ENCODE measurements at regions not wholly inside any gene's neighbourhood (a gene's known extent, or its start where the extent isn't known, plus 50 kb on each side); places are given as distances from the start of the nearest gene placed in this dataset.

- no peak for DNase-seq (ENCODE audit: low read depth)
- no peak overlapping the region for H3K4me3 ChIP-seq (replicated peaks; ENCODE audit: low read depth, low read length)
- TF ChIP-seq, protein P1, sequence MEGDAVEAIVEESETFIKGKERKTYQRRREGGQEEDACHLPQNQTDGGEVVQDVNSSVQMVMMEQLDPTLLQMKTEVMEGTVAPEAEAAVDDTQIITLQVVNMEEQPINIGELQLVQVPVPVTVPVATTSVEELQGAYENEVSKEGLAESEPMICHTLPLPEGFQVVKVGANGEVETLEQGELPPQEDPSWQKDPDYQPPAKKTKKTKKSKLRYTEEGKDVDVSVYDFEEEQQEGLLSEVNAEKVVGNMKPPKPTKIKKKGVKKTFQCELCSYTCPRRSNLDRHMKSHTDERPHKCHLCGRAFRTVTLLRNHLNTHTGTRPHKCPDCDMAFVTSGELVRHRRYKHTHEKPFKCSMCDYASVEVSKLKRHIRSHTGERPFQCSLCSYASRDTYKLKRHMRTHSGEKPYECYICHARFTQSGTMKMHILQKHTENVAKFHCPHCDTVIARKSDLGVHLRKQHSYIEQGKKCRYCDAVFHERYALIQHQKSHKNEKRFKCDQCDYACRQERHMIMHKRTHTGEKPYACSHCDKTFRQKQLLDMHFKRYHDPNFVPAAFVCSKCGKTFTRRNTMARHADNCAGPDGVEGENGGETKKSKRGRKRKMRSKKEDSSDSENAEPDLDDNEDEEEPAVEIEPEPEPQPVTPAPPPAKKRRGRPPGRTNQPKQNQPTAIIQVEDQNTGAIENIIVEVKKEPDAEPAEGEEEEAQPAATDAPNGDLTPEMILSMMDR (IDR thresholded peaks at IDR 0.05; ENCODE audit: low read length, missing control alignments): no peak
These were observed 324.1 kb downstream of the C7orf25 start for GRCh38 chr7:42587806-42588205.

GRCh38 chr7:42580061-42580460 lies 331.8 kb downstream of the C7orf25 start:
- no peak for DNase-seq (ENCODE audit: low read depth)
- TF ChIP-seq, protein P1 (IDR thresholded peaks at IDR 0.05; ENCODE audit: low read length, missing control alignments): no peak
- H3K4me3 ChIP-seq (replicated peaks; ENCODE audit: low read depth, low read length): no peak overlapping the region

GRCh38 chr7:42575171-42575570 lies 336.7 kb downstream of the C7orf25 start:
- H3K4me3 ChIP-seq (replicated peaks; ENCODE audit: low read depth, low read length): no peak overlapping the region
- no peak for DNase-seq (ENCODE audit: low read depth)

GRCh38 chr7:42574685-42575084 lies 337.2 kb downstream of the C7orf25 start:
- TF ChIP-seq, protein P1 (IDR thresholded peaks at IDR 0.05; ENCODE audit: low read length, missing control alignments): peak; percentile 26
- H3K4me3 ChIP-seq (replicated peaks; ENCODE audit: low read depth, low read length): no peak overlapping the region
- DNase-seq (ENCODE audit: low read depth): peak; percentile 11

More at GRCh38 chr7:42575171-42575570, 336.7 kb downstream of the C7orf25 start:
- TF ChIP-seq, protein P1 (IDR thresholded peaks at IDR 0.05; ENCODE audit: low read length, missing control alignments): no peak

DNA sequence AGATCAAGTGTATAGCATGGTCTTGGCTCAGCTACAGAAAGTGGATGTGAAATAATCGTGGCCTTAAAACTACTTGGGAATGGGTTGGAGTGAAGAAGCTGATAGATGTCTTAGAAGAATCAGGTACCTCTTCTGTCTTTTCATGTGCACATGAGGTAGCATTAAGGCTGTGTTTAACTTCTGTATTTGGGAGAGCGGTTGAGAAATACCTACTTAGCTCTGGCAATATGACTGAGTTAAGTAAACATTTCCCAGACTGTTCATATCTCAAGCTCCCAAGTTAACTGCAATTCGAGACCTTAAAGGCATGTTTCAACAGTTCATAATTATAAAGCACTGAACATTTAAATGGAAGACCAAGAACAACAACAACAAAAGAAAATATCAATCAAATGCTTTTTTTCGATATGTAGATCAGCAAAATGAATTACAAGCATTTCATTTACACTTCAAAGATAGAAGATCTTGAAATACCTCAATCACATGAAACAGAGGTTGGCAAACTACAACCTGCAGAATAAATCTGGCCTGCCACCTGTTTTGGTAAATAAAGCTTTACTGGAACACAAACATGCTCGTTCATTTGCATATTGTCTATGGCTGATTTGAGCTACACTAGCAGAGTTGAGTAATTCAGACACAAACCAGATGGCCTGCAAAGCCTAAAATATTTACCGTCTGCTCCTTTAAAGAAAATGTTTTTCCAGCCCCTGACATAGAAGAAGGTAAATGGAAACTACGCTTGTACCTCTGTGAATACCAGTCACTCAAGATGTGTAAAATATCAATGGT lies 337.1 kb upstream of the GLI3 start:
- peak; percentile 33 for DNase-seq (ENCODE audit: low read depth)

GRCh38 chr7:42572561-42572960 lies 335.6 kb upstream of the GLI3 start:
- no peak for DNase-seq (ENCODE audit: low read depth)
- TF ChIP-seq, protein P1 (IDR thresholded peaks at IDR 0.05; ENCODE audit: low read length, missing control alignments): no peak
- no peak overlapping the region for H3K4me3 ChIP-seq (replicated peaks; ENCODE audit: low read depth, low read length)

More for the DNA sequence above, 337.1 kb upstream of the GLI3 start:
- TF ChIP-seq, protein P1 (IDR thresholded peaks at IDR 0.05; ENCODE audit: low read length, missing control alignments): no peak
- H3K4me3 ChIP-seq (replicated peaks; ENCODE audit: low read depth, low read length): no peak overlapping the region

- H3K4me3 ChIP-seq (replicated peaks; ENCODE audit: low read depth, low read length): no peak overlapping the region
- TF ChIP-seq, protein P1 (IDR thresholded peaks at IDR 0.05; ENCODE audit: low read length, missing control alignments): no peak
- no peak for DNase-seq (ENCODE audit: low read depth)
These were observed 335.0 kb upstream of the GLI3 start for GRCh38 chr7:42572056-42572455.

Measured in fibroblast of pulmonary artery (primary cell).